PC-9 (cell line): ENCODE measurements at regions not wholly inside any gene's neighbourhood (a gene's known extent, or its start where the extent isn't known, plus 50 kb on each side); places are given as distances from the start of the nearest gene placed in this dataset.

Experiments
- BruUV-seq: library from RNA; stranded (reverse); fragments of 400-500 nt; replicated peaks from 2 replicates; lab custom pipeline; 2021; lab: Mats Ljungman, UMichigan
- CTCF ChIA-PET: fragments of 300-600 bp; sonication (Branson Sonifier 250); formaldehyde crosslinking; loops from one replicate; lab custom pipeline; 2022; ENCODE audit warnings: antibody characterized with exemption; lab: Charles Lee
- POLR2A ChIA-PET: fragments of 300-600 bp; sonication (Branson Sonifier 250); formaldehyde crosslinking; loops from one replicate; lab custom pipeline; 2022; ENCODE audit warnings: antibody characterized with exemption; ENCODE audit not compliant: unreplicated experiment; lab: Charles Lee
- DNase-seq, 2 experiments: peaks; one replicate each; pipeline versions ENCODE4 v3.0.0 to v3.0.0-alpha.2; 2015 to 2022; ENCODE audit warnings: mixed read lengths in 1 of 2
- H2AFZ ChIP-seq: fragments of 200-600 bp; sonication (generic); 2 replicates; pipeline ENCODE4 v1.8.1; 2017; ENCODE audit warnings: antibody characterized with exemption
- H3F3A ChIP-seq: fragments of 200-600 bp; sonication (generic); 2 replicates; pipeline ENCODE4 v1.8.1; 2017; ENCODE audit warnings: antibody characterized with exemption, mild to moderate bottlenecking, low read depth; ENCODE audit not compliant: insufficient read depth
- H3K27ac ChIP-seq: fragments of 200-600 bp; sonication (generic); 2 replicates; pipeline ENCODE4 v1.6.1; 2016; ENCODE audit warnings: mixed run types
- H3K27me3 ChIP-seq: fragments of 200-600 bp; sonication (generic); 2 replicates; pipeline ENCODE4 v1.6.1; 2016; ENCODE audit warnings: low read depth, mixed run types; ENCODE audit not compliant: insufficient read depth
- H3K36me3 ChIP-seq: fragments of 200-600 bp; sonication (generic); 2 replicates; pipeline ENCODE4 v1.6.1; 2016; ENCODE audit warnings: low read depth, mixed run types
- H3K4me1 ChIP-seq: fragments of 200-600 bp; sonication (generic); replicated peaks from 2 replicates; pipeline ENCODE4 v1.6.1; 2016; ENCODE audit warnings: mixed run types; ENCODE audit not compliant: insufficient read depth
- H3K4me2 ChIP-seq: fragments of 200-600 bp; sonication (generic); 2 replicates; pipeline ENCODE4 v1.6.1; 2017; ENCODE audit warnings: mixed run types
- H3K4me3 ChIP-seq: fragments of 200-600 bp; sonication (generic); 2 replicates; pipeline ENCODE4 v1.6.1; 2016; ENCODE audit warnings: mixed run types
- H3K79me2 ChIP-seq: fragments of 200-600 bp; sonication (generic); 2 replicates; pipeline ENCODE4 v1.6.1; 2017; ENCODE audit warnings: low read depth, mixed run types
- H3K9me2 ChIP-seq: fragments of 200-600 bp; sonication (generic); 2 replicates; pipeline ENCODE4 v1.8.1; 2017; ENCODE audit warnings: mild to moderate bottlenecking; ENCODE audit not compliant: insufficient read depth
- H3K9me3 ChIP-seq: fragments of 200-600 bp; sonication (generic); 2 replicates; pipeline ENCODE4 v1.8.1; 2016; ENCODE audit warnings: low read depth; ENCODE audit not compliant: insufficient read depth
- H4K20me1 ChIP-seq: fragments of 200-600 bp; sonication (generic); 2 replicates; pipeline ENCODE4 v1.8.1; 2017; ENCODE audit not compliant: insufficient read depth
- EZH2 ChIP-seq: fragments of 200-600 bp; sonication (generic); IDR thresholded peaks from 2 replicates; pipeline ENCODE4 v1.8.0; 2017; ENCODE audit warnings: antibody characterized with exemption, low read depth
- intact Hi-C: fragments of 100-400 bp; cut with micrococcal nuclease; formaldehyde crosslinking; loops from one replicate; pipeline ENCODE4 v1.10.0; 2022; ENCODE audit not compliant: unreplicated experiment
- TF ChIP-seq, protein P1 (sequence below): fragments of 200-600 bp; sonication (generic); conservative IDR thresholded peaks from 2 replicates; pipeline ENCODE4 v1.6.1; 2017; ENCODE audit warnings: mixed run types, antibody characterized with exemption, mild to moderate bottlenecking, moderate library complexity

DNA sequence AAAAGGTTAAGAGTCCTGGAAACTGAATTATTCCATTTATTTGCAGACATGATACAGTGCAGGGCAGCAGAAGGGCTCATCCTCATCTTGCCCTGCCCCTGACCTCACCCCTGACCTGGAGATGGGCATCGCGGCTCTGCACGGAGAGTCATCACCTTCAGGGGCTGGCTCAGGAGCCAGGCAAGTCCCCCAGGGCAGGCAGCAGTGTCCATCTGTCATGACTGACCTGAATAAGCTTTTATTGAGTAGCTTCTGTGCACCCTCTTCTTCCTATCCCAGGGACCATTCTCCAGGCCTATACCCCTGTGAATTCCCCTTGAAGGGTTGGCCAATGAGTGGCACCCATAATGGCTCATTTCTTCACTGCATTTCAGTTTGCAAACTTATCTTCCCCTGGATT lies 484.2 kb downstream of the ZNF536 start:
- no peak for DNase-seq
- H3K4me3 ChIP-seq: no peak overlapping the region
- intact Hi-C loops: no loop called here
- ChIA-PET CTCF (no interaction called here), POLR2A (no interaction called here)
- no peak overlapping the region for H3K4me2 ChIP-seq
- peaks cover 8% of the 10 kb centered on the region for H3K27me3 ChIP-seq
- no peaks in the 10 kb centered on the region for H3F3A ChIP-seq
- H2AFZ ChIP-seq: no peak overlapping the region
- no peaks in the 10 kb centered on the region for H3K4me1 ChIP-seq
- H3K9me3 ChIP-seq: no peaks in the 10 kb centered on the region
- H3K27ac ChIP-seq: no peak overlapping the region
- no peaks in the 10 kb centered on the region for H4K20me1 ChIP-seq
- no peaks in the 10 kb centered on the region for H3K79me2 ChIP-seq
- H3K9me2 ChIP-seq: no peaks in the 10 kb centered on the region
- TF ChIP-seq, protein P1, sequence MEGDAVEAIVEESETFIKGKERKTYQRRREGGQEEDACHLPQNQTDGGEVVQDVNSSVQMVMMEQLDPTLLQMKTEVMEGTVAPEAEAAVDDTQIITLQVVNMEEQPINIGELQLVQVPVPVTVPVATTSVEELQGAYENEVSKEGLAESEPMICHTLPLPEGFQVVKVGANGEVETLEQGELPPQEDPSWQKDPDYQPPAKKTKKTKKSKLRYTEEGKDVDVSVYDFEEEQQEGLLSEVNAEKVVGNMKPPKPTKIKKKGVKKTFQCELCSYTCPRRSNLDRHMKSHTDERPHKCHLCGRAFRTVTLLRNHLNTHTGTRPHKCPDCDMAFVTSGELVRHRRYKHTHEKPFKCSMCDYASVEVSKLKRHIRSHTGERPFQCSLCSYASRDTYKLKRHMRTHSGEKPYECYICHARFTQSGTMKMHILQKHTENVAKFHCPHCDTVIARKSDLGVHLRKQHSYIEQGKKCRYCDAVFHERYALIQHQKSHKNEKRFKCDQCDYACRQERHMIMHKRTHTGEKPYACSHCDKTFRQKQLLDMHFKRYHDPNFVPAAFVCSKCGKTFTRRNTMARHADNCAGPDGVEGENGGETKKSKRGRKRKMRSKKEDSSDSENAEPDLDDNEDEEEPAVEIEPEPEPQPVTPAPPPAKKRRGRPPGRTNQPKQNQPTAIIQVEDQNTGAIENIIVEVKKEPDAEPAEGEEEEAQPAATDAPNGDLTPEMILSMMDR: no peak
- TF ChIP-seq EZH2: no peak
- H3K36me3 ChIP-seq: no peaks in the 10 kb centered on the region
- BruUV-seq: no TSS peak

DNA sequence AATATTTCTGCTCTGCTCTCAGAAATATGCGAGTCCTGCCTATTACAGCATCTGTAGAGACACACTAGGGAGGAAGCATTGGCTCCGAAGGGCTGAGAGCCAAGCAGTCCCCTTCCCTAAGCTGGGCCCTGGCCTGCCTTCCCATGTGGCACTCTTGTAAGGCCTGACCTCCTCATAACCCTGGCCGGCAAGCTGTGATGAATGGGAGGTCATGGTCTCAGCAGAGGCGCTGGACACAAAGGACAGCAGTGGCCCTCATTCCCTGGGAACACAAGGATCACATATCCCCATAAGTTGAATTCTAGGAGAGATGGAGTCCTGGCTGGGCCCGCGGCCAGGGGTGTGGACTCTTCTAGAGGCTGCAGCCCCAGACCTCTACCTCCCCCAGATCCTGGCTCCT lies 483.3 kb downstream of the ZNF536 start:
- CTCF ChIA-PET: no interaction called here
- Histone ChIP-seq H3K4me1 (no peaks in the 10 kb centered on the region), H3K4me2 (no peak overlapping the region), H3F3A (no peaks in the 10 kb centered on the region), H3K9me3 (no peaks in the 10 kb centered on the region), H3K9me2 (no peaks in the 10 kb centered on the region), H3K27me3 (peaks cover 2% of the 10 kb centered on the region; the same call in 1 of the 2 replicates), H3K4me3 (no peak overlapping the region), H3K79me2 (no peaks in the 10 kb centered on the region), H3K27ac (no peak overlapping the region), H3K36me3 (no peaks in the 10 kb centered on the region), H2AFZ (no peak overlapping the region), H4K20me1 (no peaks in the 10 kb centered on the region)
- DNase-seq: no peak
- no TSS peak for BruUV-seq
- TF ChIP-seq EZH2: no peak
- TF ChIP-seq, protein P1: no peak
- intact Hi-C loops: no loop called here
- POLR2A ChIA-PET: no interaction called here

DNA sequence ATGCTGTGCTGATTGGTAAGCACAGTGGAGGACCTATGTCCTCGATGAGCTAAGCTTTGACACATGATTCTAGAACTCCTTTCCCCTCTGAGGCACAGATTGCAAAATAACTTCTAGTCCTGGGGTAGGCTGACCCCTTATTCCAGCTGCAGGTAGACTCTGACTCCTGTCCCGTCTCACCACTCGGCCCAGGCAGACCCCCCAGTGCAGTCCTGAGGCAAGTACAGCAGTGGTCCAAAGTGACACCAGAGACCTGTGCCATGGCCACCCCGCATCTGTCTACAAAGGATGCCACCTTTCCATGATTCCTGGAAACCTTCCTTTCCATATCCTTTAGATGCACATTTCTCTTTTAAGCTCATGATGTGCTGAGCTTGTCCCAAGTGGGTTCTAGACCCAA lies 482.5 kb downstream of the ZNF536 start:
- Histone ChIP-seq H3K36me3 (no peaks in the 10 kb centered on the region), H3K4me2 (no peak overlapping the region), H4K20me1 (no peaks in the 10 kb centered on the region), H3K79me2 (no peaks in the 10 kb centered on the region), H3K9me3 (no peaks in the 10 kb centered on the region), H2AFZ (no peak overlapping the region), H3K4me3 (no peak overlapping the region), H3F3A (no peaks in the 10 kb centered on the region), H3K4me1 (no peaks in the 10 kb centered on the region), H3K27me3 (no peaks in the 10 kb centered on the region), H3K27ac (no peak overlapping the region), H3K9me2 (no peaks in the 10 kb centered on the region)
- POLR2A ChIA-PET: no interaction called here
- CTCF ChIA-PET: no interaction called here
- no TSS peak for BruUV-seq
- intact Hi-C loops: no loop called here
- DNase-seq: no peak
- no peak for TF ChIP-seq EZH2
- TF ChIP-seq, protein P1: no peak
